Activated CD8-positive, alpha-beta T cell treated with anti-CD3 and anti-CD28 coated beads, Interleukin-2, amount 10 ng/mL, durations not matched to agents 7 days and 5 days (primary cell): ENCODE measurements at regions not wholly inside any gene's neighbourhood (a gene's known extent, or its start where the extent isn't known, plus 50 kb on each side); places are given as distances from the start of the nearest gene placed in this dataset.

Experiments used
- ATAC-seq: fragments of 150-1000 bp; cut with Tn5 transposase; one replicate; pipeline ENCODE4 v1.10.0; 2021; ENCODE audit warnings: moderate library complexity
- CTCF ChIA-PET: fragments of 350-600 bp; sonication (Branson Sonifier 250); formaldehyde crosslinking; loops from one replicate; lab custom pipeline; 2021; ENCODE audit warnings: antibody characterized with exemption; lab: Charles Lee
- POLR2A ChIA-PET: fragments of 350-600 bp; sonication (Branson Sonifier 250); formaldehyde crosslinking; loops from one replicate; lab custom pipeline; 2021; ENCODE audit warnings: antibody characterized with exemption; lab: Charles Lee
- DNase-seq: peaks from one replicate; pipeline ENCODE4 v3.0.0-alpha.2; 2020
- H3K27ac Mint-ChIP-seq: one replicate; pipeline ENCODE4 v1.8.0; 2021; ENCODE audit warnings: mild to moderate bottlenecking, mixed read lengths
- H3K27me3 Mint-ChIP-seq: one replicate; pipeline ENCODE4 v1.8.0; 2021; ENCODE audit warnings: low read depth, mixed read lengths
- H3K36me3 Mint-ChIP-seq: one replicate; pipeline ENCODE4 v1.8.0; 2021; ENCODE audit warnings: low read depth, mixed read lengths
- H3K4me1 Mint-ChIP-seq: one replicate; pipeline ENCODE4 v1.8.0; 2021; ENCODE audit warnings: low read depth, mixed read lengths
- H3K4me3 Mint-ChIP-seq: one replicate; pipeline ENCODE4 v1.8.0; 2021; ENCODE audit warnings: mild to moderate bottlenecking, mixed read lengths
- H3K9me3 Mint-ChIP-seq: one replicate; pipeline ENCODE4 v1.8.0; 2022; ENCODE audit warnings: mixed read lengths; ENCODE audit not compliant: insufficient read depth

DNA sequence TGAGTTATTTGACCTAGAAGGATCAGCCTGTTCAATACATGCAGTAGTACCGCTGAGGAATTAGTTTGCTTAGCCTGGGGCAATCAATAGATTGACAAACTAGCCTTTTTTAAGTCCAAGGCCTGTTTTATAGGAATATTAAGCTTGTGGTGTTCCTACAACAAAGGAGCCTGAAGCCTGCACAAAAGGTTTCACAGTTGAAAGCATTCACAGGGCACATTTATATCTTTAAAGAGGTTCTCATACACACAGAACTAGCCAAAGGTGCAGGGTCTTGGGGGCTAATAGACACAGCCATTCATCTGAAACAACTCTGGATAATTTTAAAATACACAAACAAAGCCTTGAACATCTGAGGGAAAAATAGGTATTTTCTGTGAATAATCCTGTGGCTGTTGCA, 160.3 kb downstream of the RPS29 start:
- ChIA-PET POLR2A (no interaction called here), CTCF (interaction anchor here (0.6 to 1.2 kb wide), 3 partner anchors 36 to 161 kb away, joined by 3 read pairs; no protein-coding TSS in a partner anchor)
- H3K36me3 Mint-ChIP-seq, result no peaks in the 10 kb centered on the region
- peaks cover 4% of the 10 kb centered on the region for H3K9me3 Mint-ChIP-seq
- H3K27me3 Mint-ChIP-seq, result peaks cover 14% of the 10 kb centered on the region
- no peak overlapping the region for H3K27ac Mint-ChIP-seq
- ATAC-seq, result no peak
- H3K4me3 Mint-ChIP-seq, result no peak overlapping the region
- DNase-seq, result no peak
- H3K4me1 Mint-ChIP-seq, result no peaks in the 10 kb centered on the region

GRCh38 chr14:49424436-49425331, 161.5 kb downstream of the RPS29 start:
- no peaks in the 10 kb centered on the region for H3K36me3 Mint-ChIP-seq
- no peaks in the 10 kb centered on the region for H3K9me3 Mint-ChIP-seq
- no peak overlapping the region for H3K4me3 Mint-ChIP-seq
- H3K27me3 Mint-ChIP-seq, result peaks cover 16% of the 10 kb centered on the region
- ATAC-seq (no peak), DNase-seq (no peak)
- CTCF ChIA-PET, result interaction anchor here (1.2 kb wide), 1 partner anchor 162 kb away, joined by 3 read pairs; no protein-coding TSS in a partner anchor
- POLR2A ChIA-PET, result no interaction called here
- no peaks in the 10 kb centered on the region for H3K4me1 Mint-ChIP-seq
- H3K27ac Mint-ChIP-seq, result no peak overlapping the region

GRCh38 chr14:49420201-49420600, 166.0 kb downstream of the RPS29 start:
- H3K27me3 Mint-ChIP-seq, result peaks cover 20% of the 10 kb centered on the region
- H3K27ac Mint-ChIP-seq, result no peak overlapping the region
- H3K36me3 Mint-ChIP-seq, result no peaks in the 10 kb centered on the region
- no peak overlapping the region for H3K4me3 Mint-ChIP-seq
- CTCF ChIA-PET, result no interaction called here
- POLR2A ChIA-PET, result no interaction called here
- no peak for DNase-seq
- no peaks in the 10 kb centered on the region for H3K4me1 Mint-ChIP-seq
- ATAC-seq, result no peak
- H3K9me3 Mint-ChIP-seq, result no peaks in the 10 kb centered on the region

GRCh38 chr14:49418789-49419188, 167.4 kb downstream of the RPS29 start:
- ATAC-seq (no peak), DNase-seq (no peak)
- POLR2A ChIA-PET, result no interaction called here
- Mint-ChIP-seq H3K4me1 (no peaks in the 10 kb centered on the region), H3K27ac (no peak overlapping the region), H3K4me3 (no peak overlapping the region), H3K27me3 (peaks cover 16% of the 10 kb centered on the region), H3K9me3 (no peaks in the 10 kb centered on the region), H3K36me3 (no peaks in the 10 kb centered on the region)
- CTCF ChIA-PET, result no interaction called here

DNA sequence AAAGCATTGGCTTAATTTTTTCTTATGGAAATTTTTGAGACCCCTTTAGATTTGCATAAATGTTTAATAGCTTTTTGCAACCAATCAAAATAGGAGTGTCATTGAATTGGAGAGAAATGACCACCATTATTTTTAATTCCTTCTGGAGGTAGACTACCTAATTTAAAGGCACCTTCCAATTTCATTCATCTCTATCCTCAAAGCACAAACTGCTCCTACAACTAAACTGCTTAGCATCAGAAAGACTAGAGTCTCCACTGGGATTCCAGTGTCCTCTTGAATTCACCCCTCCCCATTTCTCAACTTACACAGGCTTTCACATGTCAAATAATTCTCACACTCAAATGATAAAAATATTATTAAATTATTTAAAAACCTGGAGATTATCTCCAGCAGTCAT, 168.4 kb downstream of the RPS29 start:
- no peak for ATAC-seq
- peaks cover 14% of the 10 kb centered on the region for H3K27me3 Mint-ChIP-seq
- no peaks in the 10 kb centered on the region for H3K4me1 Mint-ChIP-seq
- no peak overlapping the region for H3K4me3 Mint-ChIP-seq
- CTCF ChIA-PET, result no interaction called here
- no peaks in the 10 kb centered on the region for H3K9me3 Mint-ChIP-seq
- POLR2A ChIA-PET, result no interaction called here
- H3K36me3 Mint-ChIP-seq, result no peaks in the 10 kb centered on the region
- H3K27ac Mint-ChIP-seq, result no peak overlapping the region
- no peak for DNase-seq

DNA sequence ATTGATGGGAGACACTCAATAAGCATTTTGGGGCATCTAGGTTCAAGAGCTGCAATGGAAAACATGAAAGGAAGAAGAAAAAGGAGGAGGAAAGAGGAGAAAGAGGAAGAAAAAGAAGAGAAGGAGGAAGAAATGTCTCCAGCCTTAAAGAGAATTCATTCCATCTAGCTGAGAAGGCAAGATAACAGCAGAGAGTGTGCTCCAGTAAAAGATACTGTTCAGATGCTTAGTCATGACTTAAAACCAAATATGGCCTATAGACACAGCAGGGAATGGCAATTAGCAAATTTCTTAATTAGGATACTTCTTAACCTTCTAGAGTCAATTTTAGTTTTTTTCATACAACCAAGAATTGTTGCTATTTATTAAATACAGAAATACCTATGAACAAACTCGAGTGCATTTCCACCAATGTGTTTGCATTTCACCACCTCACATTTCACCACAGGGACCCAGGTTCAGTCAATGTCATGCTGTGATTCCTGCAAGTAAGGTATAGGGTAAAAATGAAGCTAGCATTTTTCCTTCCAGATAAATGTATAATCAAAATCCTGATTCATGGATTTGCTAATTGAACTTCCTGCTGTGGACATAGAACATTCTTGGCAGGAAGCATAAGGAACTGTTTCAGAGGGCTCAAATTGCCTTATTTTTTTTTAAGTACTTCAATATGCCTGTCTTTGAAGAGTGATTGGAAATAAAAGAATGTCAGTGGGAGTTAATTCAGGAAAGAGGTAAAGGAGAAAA, 177.8 kb downstream of the RPS29 start:
- ATAC-seq (no peak), DNase-seq (no peak)
- POLR2A ChIA-PET, result no interaction called here
- no peak overlapping the region for H3K4me3 Mint-ChIP-seq
- H3K27ac Mint-ChIP-seq, result no peak overlapping the region
- H3K4me1 Mint-ChIP-seq, result no peaks in the 10 kb centered on the region
- peaks cover 2% of the 10 kb centered on the region for H3K27me3 Mint-ChIP-seq
- CTCF ChIA-PET, result interaction anchor here (0.9 kb wide), 1 partner anchor 54 kb away, joined by 3 read pairs; no protein-coding TSS in a partner anchor
- H3K36me3 Mint-ChIP-seq, result no peaks in the 10 kb centered on the region
- H3K9me3 Mint-ChIP-seq, result no peaks in the 10 kb centered on the region

DNA sequence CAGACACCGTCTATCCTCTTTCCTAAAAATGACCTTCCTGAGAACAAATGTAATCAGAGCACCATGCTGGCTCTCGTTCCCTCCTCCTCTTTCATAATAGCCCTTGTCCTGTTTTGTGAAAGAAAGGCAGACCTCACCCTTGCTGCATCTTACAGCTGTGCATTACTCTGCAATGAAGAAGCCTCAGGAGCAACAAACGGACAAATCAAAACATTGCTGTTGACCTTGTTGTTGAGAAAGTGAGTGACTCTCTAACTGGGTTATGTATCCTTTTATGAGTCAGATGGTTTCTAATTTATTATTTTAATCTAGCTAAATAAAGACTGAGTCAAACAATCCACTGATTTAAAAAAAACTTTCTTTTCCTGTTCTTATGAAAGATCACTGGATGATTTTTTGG, 180.9 kb downstream of the RPS29 start:
- CTCF ChIA-PET, result no interaction called here
- no peaks in the 10 kb centered on the region for H3K36me3 Mint-ChIP-seq
- DNase-seq, result no peak
- H3K4me3 Mint-ChIP-seq, result no peak overlapping the region
- no peaks in the 10 kb centered on the region for H3K4me1 Mint-ChIP-seq
- H3K9me3 Mint-ChIP-seq, result no peaks in the 10 kb centered on the region
- H3K27ac Mint-ChIP-seq, result no peak overlapping the region
- POLR2A ChIA-PET, result no interaction called here
- H3K27me3 Mint-ChIP-seq, result peaks cover 5% of the 10 kb centered on the region
- ATAC-seq, result no peak

- ChIA-PET CTCF (no interaction called here), POLR2A (no interaction called here)
- Mint-ChIP-seq H3K9me3 (no peaks in the 10 kb centered on the region), H3K36me3 (no peaks in the 10 kb centered on the region), H3K27ac (no peak overlapping the region), H3K4me3 (no peak overlapping the region), H3K4me1 (no peaks in the 10 kb centered on the region), H3K27me3 (peaks cover 9% of the 10 kb centered on the region)
- ATAC-seq (no peak), DNase-seq (no peak)
Measured at GRCh38 chr14:49401373-49401772, 184.8 kb downstream of the RPS29 start.

DNA sequence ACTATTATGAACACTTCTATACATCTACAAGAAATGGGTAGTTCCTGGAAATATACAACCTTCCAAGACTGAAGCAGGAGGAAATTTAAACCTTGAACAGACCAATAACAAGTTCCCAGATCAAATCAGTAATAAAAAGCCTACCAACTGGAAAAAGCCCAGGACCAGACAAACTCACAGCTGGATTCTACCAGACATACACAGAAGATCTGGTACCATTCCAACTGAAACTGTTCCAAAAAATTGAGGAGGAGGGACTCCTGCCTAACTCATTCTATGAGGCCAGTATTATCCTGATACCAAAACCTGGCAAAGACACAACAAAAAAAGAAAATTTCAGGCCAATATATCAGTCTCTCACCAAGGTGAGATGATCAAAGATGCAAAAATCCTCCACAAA, 189.4 kb downstream of the RPS29 start:
- ChIA-PET POLR2A (no interaction called here), CTCF (no interaction called here)
- Mint-ChIP-seq H3K9me3 (no peaks in the 10 kb centered on the region), H3K4me3 (no peak overlapping the region), H3K4me1 (no peaks in the 10 kb centered on the region), H3K36me3 (no peaks in the 10 kb centered on the region), H3K27ac (no peak overlapping the region), H3K27me3 (peaks cover 4% of the 10 kb centered on the region)
- no peak for DNase-seq
- ATAC-seq, result no peak

DNA sequence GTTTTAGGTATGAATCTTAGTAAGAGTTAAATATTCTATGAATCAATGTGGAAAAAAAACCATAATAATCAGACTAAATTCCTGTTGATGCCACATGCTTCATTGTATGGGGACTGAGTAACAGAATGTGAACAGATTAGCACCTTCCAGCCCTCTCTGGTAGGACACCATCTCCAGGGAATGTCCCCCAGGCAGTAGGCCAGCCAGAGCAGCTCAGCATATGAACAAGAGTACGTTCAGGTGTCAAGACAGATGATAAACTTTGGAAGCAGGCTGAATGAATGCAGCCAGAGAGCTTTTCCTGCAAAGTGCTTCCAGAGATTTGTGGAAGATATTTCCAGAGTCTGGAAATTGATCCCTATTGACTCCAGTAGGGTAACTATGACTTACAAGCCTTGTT, 204.4 kb downstream of the RPS29 start:
- Mint-ChIP-seq H3K36me3 (no peaks in the 10 kb centered on the region), H3K4me3 (no peak overlapping the region), H3K27ac (no peak overlapping the region), H3K9me3 (no peaks in the 10 kb centered on the region), H3K4me1 (no peaks in the 10 kb centered on the region), H3K27me3 (peaks cover 2% of the 10 kb centered on the region)
- POLR2A ChIA-PET, result no interaction called here
- CTCF ChIA-PET, result no interaction called here
- ATAC-seq (no peak), DNase-seq (no peak)

GRCh38 chr14:49367696-49368095, 218.5 kb downstream of the RPS29 start:
- no peak overlapping the region for H3K27ac Mint-ChIP-seq
- H3K9me3 Mint-ChIP-seq, result no peaks in the 10 kb centered on the region
- no peaks in the 10 kb centered on the region for H3K27me3 Mint-ChIP-seq
- no peaks in the 10 kb centered on the region for H3K36me3 Mint-ChIP-seq
- no peak overlapping the region for H3K4me3 Mint-ChIP-seq
- CTCF ChIA-PET, result no interaction called here
- ATAC-seq (no peak), DNase-seq (no peak)
- POLR2A ChIA-PET, result no interaction called here
- H3K4me1 Mint-ChIP-seq, result no peaks in the 10 kb centered on the region

DNA sequence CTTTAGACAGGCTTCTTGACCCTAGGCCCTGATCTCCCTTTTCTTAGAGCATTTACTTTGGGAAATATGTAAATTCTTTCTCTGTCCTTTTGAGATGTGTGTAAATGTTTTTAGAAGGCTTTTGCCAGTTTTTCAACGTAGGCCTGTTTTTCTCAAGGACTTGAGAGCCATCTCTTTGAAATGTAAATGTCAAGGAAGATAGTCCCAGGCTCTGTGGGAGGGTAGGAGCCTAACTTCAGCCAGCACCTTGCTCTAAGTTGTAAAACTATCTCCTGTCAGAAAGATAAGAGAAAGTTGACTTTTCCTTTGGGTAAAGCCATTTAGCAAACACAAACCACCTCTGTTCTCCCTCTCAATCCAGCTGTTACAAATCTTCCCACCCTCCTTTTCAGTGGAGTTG, 219.8 kb downstream of the RPS29 start:
- H3K27me3 Mint-ChIP-seq, result no peaks in the 10 kb centered on the region

More for the DNA sequence above, 219.8 kb downstream of the RPS29 start:
- no peaks in the 10 kb centered on the region for H3K36me3 Mint-ChIP-seq
- H3K4me1 Mint-ChIP-seq, result no peaks in the 10 kb centered on the region
- no peak overlapping the region for H3K4me3 Mint-ChIP-seq
- DNase-seq, result no peak
- no peak overlapping the region for H3K27ac Mint-ChIP-seq
- ATAC-seq, result no peak
- no peaks in the 10 kb centered on the region for H3K9me3 Mint-ChIP-seq
- CTCF ChIA-PET, result no interaction called here
- POLR2A ChIA-PET, result no interaction called here
